K562 (cell line): ENCODE measurements at regions not wholly inside any gene's neighbourhood (a gene's known extent, or its start where the extent isn't known, plus 50 kb on each side); places are given as distances from the start of the nearest gene placed in this dataset.

ENCODE experiments used
- CEBPB ChIP-seq: fragments of 450-650 bp; IDR thresholded peaks from 2 replicates; pipeline ENCODE4 v1.6.1; 2016; ENCODE audit warnings: missing genetic modification characterization, missing compliant biosample characterization
- FOXA1 ChIP-seq: fragments of 450-650 bp; IDR thresholded peaks from 2 replicates; pipeline ENCODE4 v1.6.1; 2016; ENCODE audit warnings: mild to moderate bottlenecking, borderline replicate concordance
- GABPB1 ChIP-seq: sonication (generic); formaldehyde crosslinking; IDR thresholded peaks from 2 replicates; pipeline ENCODE4 v1.8.0; 2022; ENCODE audit warnings: mild to moderate bottlenecking, missing genetic modification reagents
- KLF10 ChIP-seq: fragments of 250-450 bp; sonication (Bioruptor Pico); IDR thresholded peaks from 2 replicates; pipeline ENCODE4 v1.6.1; 2021; ENCODE audit warnings: matching md5 sums
- RFX1 ChIP-seq: fragments of 450-650 bp; IDR thresholded peaks from 2 replicates; pipeline ENCODE4 v1.6.1; 2016; ENCODE audit warnings: mild to moderate bottlenecking, moderate library complexity
- SNRNP70 ChIP-seq: fragments of 200-400 bp; formaldehyde crosslinking; optimal IDR thresholded peaks from 2 replicates; pipeline ENCODE3; 2017; ENCODE audit warnings: low read depth, low read length
- TF ChIP-seq, protein P1 (sequence below): fragments of 450-650 bp; IDR thresholded peaks from 2 replicates; pipeline ENCODE4 v1.6.1; 2017; ENCODE audit warnings: antibody characterized with exemption, mild to moderate bottlenecking
- TF ChIP-seq, protein P2 (sequence below): fragments of 450-650 bp; formaldehyde crosslinking; IDR thresholded peaks from 2 replicates; pipeline ENCODE4 v1.4.0; 2020; ENCODE audit warnings: mild to moderate bottlenecking, moderate library complexity
- TF ChIP-seq, protein P3 (sequence below): fragments of 250-450 bp; sonication (Bioruptor Pico); IDR thresholded peaks from 2 replicates; pipeline ENCODE4 v1.5.0; 2021; ENCODE audit warnings: mild to moderate bottlenecking, moderate library complexity

DNA sequence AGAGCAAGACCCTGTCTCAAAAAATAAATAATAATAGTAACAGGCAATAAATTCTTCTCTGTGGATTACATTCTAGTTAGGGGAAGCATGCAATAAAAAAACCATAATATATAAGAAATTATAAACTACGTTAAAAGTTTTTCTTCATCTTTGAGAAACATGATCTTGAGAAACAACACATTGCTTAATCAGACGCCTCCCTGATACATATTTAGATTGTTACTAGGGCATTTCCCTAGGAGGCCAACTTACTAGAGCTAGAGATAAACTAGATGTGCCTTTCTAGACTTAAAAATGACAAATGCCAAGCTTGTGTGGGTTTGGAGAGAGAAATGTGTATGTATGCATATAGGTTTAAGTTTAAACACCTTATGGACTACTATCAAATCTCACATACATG, 76.3 kb upstream of the GALNT5 start (continued):
- peak; percentile 88 for TF ChIP-seq CEBPB (tag)
- TF ChIP-seq KLF10: no peak
- no peak for TF ChIP-seq GABPB1 (CRISPR knock-in tag)
- TF ChIP-seq SNRNP70: no peak
- TF ChIP-seq RFX1: peak; percentile 29; the same call in 1 of the 2 replicates
- no peak for TF ChIP-seq FOXA1
- TF ChIP-seq, protein P1, sequence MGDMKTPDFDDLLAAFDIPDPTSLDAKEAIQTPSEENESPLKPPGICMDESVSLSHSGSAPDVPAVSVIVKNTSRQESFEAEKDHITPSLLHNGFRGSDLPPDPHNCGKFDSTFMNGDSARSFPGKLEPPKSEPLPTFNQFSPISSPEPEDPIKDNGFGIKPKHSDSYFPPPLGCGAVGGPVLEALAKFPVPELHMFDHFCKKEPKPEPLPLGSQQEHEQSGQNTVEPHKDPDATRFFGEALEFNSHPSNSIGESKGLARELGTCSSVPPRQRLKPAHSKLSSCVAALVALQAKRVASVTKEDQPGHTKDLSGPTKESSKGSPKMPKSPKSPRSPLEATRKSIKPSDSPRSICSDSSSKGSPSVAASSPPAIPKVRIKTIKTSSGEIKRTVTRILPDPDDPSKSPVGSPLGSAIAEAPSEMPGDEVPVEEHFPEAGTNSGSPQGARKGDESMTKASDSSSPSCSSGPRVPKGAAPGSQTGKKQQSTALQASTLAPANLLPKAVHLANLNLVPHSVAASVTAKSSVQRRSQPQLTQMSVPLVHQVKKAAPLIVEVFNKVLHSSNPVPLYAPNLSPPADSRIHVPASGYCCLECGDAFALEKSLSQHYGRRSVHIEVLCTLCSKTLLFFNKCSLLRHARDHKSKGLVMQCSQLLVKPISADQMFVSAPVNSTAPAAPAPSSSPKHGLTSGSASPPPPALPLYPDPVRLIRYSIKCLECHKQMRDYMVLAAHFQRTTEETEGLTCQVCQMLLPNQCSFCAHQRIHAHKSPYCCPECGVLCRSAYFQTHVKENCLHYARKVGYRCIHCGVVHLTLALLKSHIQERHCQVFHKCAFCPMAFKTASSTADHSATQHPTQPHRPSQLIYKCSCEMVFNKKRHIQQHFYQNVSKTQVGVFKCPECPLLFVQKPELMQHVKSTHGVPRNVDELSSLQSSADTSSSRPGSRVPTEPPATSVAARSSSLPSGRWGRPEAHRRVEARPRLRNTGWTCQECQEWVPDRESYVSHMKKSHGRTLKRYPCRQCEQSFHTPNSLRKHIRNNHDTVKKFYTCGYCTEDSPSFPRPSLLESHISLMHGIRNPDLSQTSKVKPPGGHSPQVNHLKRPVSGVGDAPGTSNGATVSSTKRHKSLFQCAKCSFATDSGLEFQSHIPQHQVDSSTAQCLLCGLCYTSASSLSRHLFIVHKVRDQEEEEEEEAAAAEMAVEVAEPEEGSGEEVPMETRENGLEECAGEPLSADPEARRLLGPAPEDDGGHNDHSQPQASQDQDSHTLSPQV: peak; percentile 25; the same call in 1 of the 2 replicates
- TF ChIP-seq, protein P2, sequence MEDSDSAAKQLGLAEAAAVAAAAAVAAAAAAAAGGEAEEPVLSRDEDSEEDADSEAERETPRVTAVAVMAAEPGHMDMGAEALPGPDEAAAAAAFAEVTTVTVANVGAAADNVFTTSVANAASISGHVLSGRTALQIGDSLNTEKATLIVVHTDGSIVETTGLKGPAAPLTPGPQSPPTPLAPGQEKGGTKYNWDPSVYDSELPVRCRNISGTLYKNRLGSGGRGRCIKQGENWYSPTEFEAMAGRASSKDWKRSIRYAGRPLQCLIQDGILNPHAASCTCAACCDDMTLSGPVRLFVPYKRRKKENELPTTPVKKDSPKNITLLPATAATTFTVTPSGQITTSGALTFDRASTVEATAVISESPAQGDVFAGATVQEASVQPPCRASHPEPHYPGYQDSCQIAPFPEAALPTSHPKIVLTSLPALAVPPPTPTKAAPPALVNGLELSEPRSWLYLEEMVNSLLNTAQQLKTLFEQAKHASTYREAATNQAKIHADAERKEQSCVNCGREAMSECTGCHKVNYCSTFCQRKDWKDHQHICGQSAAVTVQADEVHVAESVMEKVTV (CRISPR knock-in tag): no peak
- TF ChIP-seq, protein P3, sequence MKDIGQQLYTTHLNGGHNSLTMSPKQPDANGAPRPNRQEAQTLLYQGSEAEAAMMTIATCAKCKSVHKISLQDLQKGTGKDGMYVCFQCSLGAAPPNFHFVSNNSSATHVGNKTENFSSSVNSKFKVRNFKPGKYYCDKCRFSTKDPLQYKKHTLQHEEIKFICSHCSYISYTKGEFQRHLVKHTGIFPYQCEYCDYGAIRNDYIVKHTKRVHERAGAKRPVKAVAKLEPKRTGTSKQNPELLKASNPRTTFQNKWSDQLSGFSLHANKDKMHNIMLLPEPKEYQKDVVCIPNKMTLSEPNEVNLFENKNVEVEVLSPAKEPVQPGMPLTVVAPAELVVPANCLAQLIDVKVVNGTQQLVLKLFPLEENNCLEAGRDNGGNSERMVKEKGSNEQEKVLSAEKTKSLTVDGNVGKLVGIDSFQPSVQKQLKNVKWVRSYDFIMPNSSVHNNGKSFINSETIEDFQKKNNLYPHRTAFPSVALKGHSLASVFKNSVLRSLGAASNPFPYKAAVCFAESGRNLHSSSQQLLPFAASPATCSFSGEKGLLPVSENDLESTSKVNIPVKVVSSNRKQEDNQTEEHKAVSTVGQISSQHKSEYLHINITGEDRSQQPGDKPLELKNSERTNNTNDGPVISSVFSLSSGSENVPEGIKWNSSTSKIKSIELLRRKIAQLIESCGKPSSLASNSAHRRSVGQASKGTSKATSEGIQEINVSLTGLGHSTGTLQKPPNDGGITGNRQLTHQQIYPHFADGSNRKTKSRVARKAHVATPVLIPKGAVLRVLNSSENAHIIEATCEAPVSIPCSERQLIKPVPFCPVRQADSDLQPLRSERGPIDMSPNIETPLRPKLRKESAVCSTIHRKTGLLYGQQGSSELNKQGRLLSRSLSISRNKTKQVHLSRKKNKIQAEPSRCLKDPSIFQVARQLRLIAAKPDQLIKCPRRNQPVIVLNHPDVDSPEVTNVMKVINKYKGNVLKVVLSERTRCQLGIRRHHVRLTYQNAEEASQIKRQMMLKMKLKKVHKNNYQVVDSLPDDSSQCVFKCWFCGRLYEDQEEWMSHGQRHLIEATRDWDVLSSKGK: no peak
